Transverse colon (tissue), 4 donors: ENCODE measurements at regions not wholly inside any gene's neighbourhood (a gene's known extent, or its start where the extent isn't known, plus 50 kb on each side); places are given as distances from the start of the nearest gene placed in this dataset.

Experiments
- DNase-seq: peaks from one replicate; pipeline ENCODE4 v3.0.0-alpha.2; 2019
- H3K27ac ChIP-seq, 4 donors: fragments of 200-600 bp; sonication (generic); 2 replicates each; pipeline ENCODE4 v1.5.1; 2016 to 2018; ENCODE audit warnings: inconsistent platforms in 4 of 4
- H3K27me3 ChIP-seq: fragments of 200-600 bp; sonication (generic); 2 replicates; pipeline ENCODE4 v1.5.1; 2017; ENCODE audit warnings: inconsistent platforms
- H3K36me3 ChIP-seq, 4 donors: fragments of 200-600 bp; sonication (generic); 2 replicates each; pipeline ENCODE4 v1.5.1; 2017 to 2019; ENCODE audit warnings: inconsistent platforms in 4 of 4
- H3K4me1 ChIP-seq, 4 donors: fragments of 200-600 bp; sonication (generic); 2 replicates each; pipeline ENCODE4 v1.5.1; 2017 to 2020; ENCODE audit warnings: inconsistent platforms in 4 of 4
- H3K4me3 ChIP-seq, 4 donors: fragments of 200-600 bp; sonication (generic); 1 replicate in 1 of 4; 2 replicates in 3 of 4; pipeline versions ENCODE4 v1.5.1 to v1.6.1; 2017 to 2019; ENCODE audit warnings: inconsistent platforms in 4 of 4
- H3K9me3 ChIP-seq, 2 donors: fragments of 200-600 bp; sonication (generic); 2 replicates each; pipeline ENCODE4 v1.5.1; 2017 to 2019; ENCODE audit warnings: inconsistent platforms in 2 of 2
- CTCF ChIP-seq, 5 experiments: fragments of 200-600 bp in 3 of 5; fragments of 450-650 bp in 2 of 5; sonication (generic) in 3 of 5; IDR thresholded peaks; 1 replicate in 2 of 5; 2 replicates in 3 of 5; pipeline ENCODE4 v1.5.1; 2016 to 2017; ENCODE audit warnings: antibody characterized with exemption in 5 of 5, inconsistent platforms in 3 of 5, mild to moderate bottlenecking in 2 of 5, moderate library complexity in 1 of 5
- EP300 ChIP-seq: sonication (generic); formaldehyde crosslinking; IDR thresholded peaks from one replicate; pipeline ENCODE4 v1.6.1; 2017; ENCODE audit warnings: antibody characterized with exemption, low read depth
- POLR2A ChIP-seq: fragments of 450-650 bp; IDR thresholded peaks from one replicate; pipeline ENCODE4 v1.6.1; 2016; ENCODE audit warnings: antibody characterized with exemption, mild to moderate bottlenecking, moderate library complexity
- POLR2AphosphoS5 ChIP-seq, 3 donors: sonication (generic); formaldehyde crosslinking; IDR thresholded peaks; one replicate each; pipeline ENCODE4 v1.6.1; 2016; ENCODE audit warnings: antibody characterized with exemption in 3 of 3
- WGBS, 2 donors: methylation state at CpG; one replicate each; pipeline ENCODE4 v1.1.5; 2018; ENCODE audit warnings: low coverage in 1 of 2; 5-methylcytosine and 5-hydroxymethylcytosine counted together
- in situ Hi-C, 4 donors: fragments of 200-750 bp; cut with MboI; loops; one replicate each; pipeline versions ENCODE4 v1.15.0 to v1.15.1; 2017; ENCODE audit warnings: low sequenced_read_pairs in 3 of 4, low pct_ligation_motif_present in 1 of 4, low pct_unique_long_range_greater_than_20kb in 1 of 4
- intact Hi-C: fragments of 100-400 bp; cut with DNase I; formaldehyde crosslinking; loops from one replicate; pipeline ENCODE4 v1.15.1; 2023; ENCODE audit warnings: low total_unique reads

DNA sequence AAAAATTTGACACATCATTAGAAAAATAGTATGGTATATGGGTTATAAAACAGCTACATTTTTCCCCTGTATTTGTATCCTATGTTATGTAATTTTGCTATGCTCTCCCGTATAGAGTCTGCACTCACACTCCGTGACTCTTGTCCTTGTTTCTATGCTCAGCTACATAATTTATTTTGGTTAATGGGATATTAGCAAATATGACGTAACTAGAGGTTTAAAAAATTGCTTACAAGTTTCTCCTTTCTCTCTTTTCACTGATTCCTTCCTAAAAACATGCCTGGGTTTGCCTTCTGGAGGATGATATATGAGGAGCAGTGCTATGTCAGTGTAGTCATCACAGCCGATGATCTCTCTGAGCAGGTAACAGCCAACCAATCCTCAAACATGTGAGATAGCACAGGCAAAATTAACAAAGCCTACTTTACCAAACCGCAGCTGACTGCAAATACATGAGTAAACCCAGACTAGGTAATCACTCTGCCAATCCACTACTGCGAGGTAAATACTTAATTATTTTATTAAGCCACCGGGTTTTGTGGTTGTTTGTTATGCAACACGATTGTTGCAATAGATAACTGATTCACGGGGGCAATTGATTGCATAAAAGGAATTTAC is 126.9 kb downstream of the KIF2B start:
- 62 to 77% methylated on average over 8 to 9 of the region's 9 CpGs for WGBS, 2 donors
- Histone ChIP-seq H3K27ac (no peak overlapping the region), H3K36me3 (no peaks in the 10 kb centered on the region), H3K4me3 (no peak overlapping the region), H3K4me1 (no peaks in the 10 kb centered on the region), H3K27me3 (no peaks in the 10 kb centered on the region), H3K9me3 (peaks cover 0 to 2% of the 10 kb centered on the region in 2 donors)
- intact Hi-C loops (no loop called here), in situ Hi-C loops (no loop called here)
- no peak for DNase-seq
- TF ChIP-seq EP300: no peak
- TF ChIP-seq CTCF (IDR thresholded peaks at IDR 0.05): no peak
- TF ChIP-seq POLR2AphosphoS5 (IDR thresholded peaks at IDR 0.05): no peak
- no peak for TF ChIP-seq POLR2A

- WGBS, 2 donors: 59 to 74% methylated on average over 4 to 5 of the region's 5 CpGs
- TF ChIP-seq POLR2AphosphoS5 (IDR thresholded peaks at IDR 0.05) (no peak), POLR2A (no peak), EP300 (no peak), CTCF (IDR thresholded peaks at IDR 0.05) (no peak)
- intact Hi-C loops: no loop called here
Observed at GRCh38 chr17:53950207-53950857, 127.6 kb downstream of the KIF2B start.

GRCh38 chr17:53950858-53951250 is 128.1 kb downstream of the KIF2B start:
- Histone ChIP-seq H3K9me3 (peaks cover 0 to 9% of the 10 kb centered on the region in 2 donors), H3K27ac (no peak overlapping the region), H3K4me3 (no peak overlapping the region), H3K27me3 (no peaks in the 10 kb centered on the region), H3K4me1 (no peaks in the 10 kb centered on the region), H3K36me3 (no peaks in the 10 kb centered on the region)
- intact Hi-C loops (no loop called here), in situ Hi-C loops (no loop called here)
- no peak for TF ChIP-seq POLR2AphosphoS5 (IDR thresholded peaks at IDR 0.05)
- no peak for TF ChIP-seq POLR2A
- no peak for TF ChIP-seq EP300
- no peak for TF ChIP-seq CTCF (IDR thresholded peaks at IDR 0.05)
- no peak for DNase-seq

More at GRCh38 chr17:53950207-53950857, 127.6 kb downstream of the KIF2B start:
- no peaks in the 10 kb centered on the region for H3K27me3 ChIP-seq
- H3K4me1 ChIP-seq: no peaks in the 10 kb centered on the region
- H3K36me3 ChIP-seq: no peaks in the 10 kb centered on the region
- peaks cover 0 to 8% of the 10 kb centered on the region in 2 donors for H3K9me3 ChIP-seq
- H3K27ac ChIP-seq: no peak overlapping the region
- DNase-seq: no peak
- H3K4me3 ChIP-seq: no peak overlapping the region
- in situ Hi-C loops: no loop called here

GRCh38 chr17:53971361-53971760 is 148.6 kb downstream of the KIF2B start:
- in situ Hi-C loops: no loop called here
- Histone ChIP-seq H3K4me3 (no peak overlapping the region), H3K9me3 (no peaks in the 10 kb centered on the region), H3K27ac (no peak overlapping the region), H3K36me3 (no peaks in the 10 kb centered on the region), H3K27me3 (no peaks in the 10 kb centered on the region), H3K4me1 (no peaks in the 10 kb centered on the region)
- TF ChIP-seq EP300: no peak
- TF ChIP-seq POLR2A: no peak
- no peak for TF ChIP-seq POLR2AphosphoS5 (IDR thresholded peaks at IDR 0.05)
- TF ChIP-seq CTCF (IDR thresholded peaks at IDR 0.05): no peak
- intact Hi-C loops: no loop called here
- DNase-seq: no peak
- 16 to 17% methylated on average over 1 of the region's 1 CpG for WGBS, 2 donors
